Aorta (tissue), 5 donors: ENCODE measurements at regions not wholly inside any gene's neighbourhood (a gene's known extent, or its start where the extent isn't known, plus 50 kb on each side); places are given as distances from the start of the nearest gene placed in this dataset.
A peak's percentile ranks its signal among the peaks of the same experiment; 100 is the strongest.

Source experiments
- ATAC-seq: fragments of 200-7000 bp; cut with Tn5 transposase; one replicate; pipeline ENCODE4 v1.9.1; 2022; ENCODE audit warnings: moderate library complexity; ENCODE audit not compliant: low FRiP score
- DNase-seq, 2 donors: peaks; one replicate each; pipeline ENCODE4 v3.0.0-alpha.2; 2020
- H3K27ac ChIP-seq, 2 donors: one replicate each; pipeline ENCODE4 v1.5.1; 2013; ENCODE audit warnings: low read length in 2 of 2, mild to moderate bottlenecking in 2 of 2, moderate library complexity in 2 of 2, control low read depth in 1 of 2, inconsistent platforms in 1 of 2, low read depth in 1 of 2
- H3K27me3 ChIP-seq, 2 donors: one replicate each; pipeline ENCODE4 v1.6.1; 2013; ENCODE audit warnings: control low read depth in 1 of 2, low read length in 1 of 2, mild to moderate bottlenecking in 1 of 2, moderate library complexity in 1 of 2; ENCODE audit not compliant: insufficient read depth in 2 of 2, control insufficient read depth in 1 of 2
- H3K36me3 ChIP-seq, 2 donors: one replicate each; pipeline ENCODE4 v1.6.1; 2013; ENCODE audit warnings: control low read depth in 1 of 2, low read length in 1 of 2, mild to moderate bottlenecking in 1 of 2; ENCODE audit not compliant: insufficient read depth in 2 of 2, control insufficient read depth in 1 of 2
- H3K4me1 ChIP-seq, 2 donors: one replicate each; pipeline ENCODE4 v1.6.1; 2013; ENCODE audit warnings: low read length in 2 of 2, control low read depth in 1 of 2, mild to moderate bottlenecking in 1 of 2, moderate library complexity in 1 of 2; ENCODE audit not compliant: insufficient read depth in 2 of 2, control insufficient read depth in 1 of 2
- H3K4me3 ChIP-seq, 2 donors: one replicate each; pipeline ENCODE4 v1.5.1; 2013; ENCODE audit warnings: low read length in 2 of 2, control low read depth in 1 of 2, mild to moderate bottlenecking in 1 of 2
- H3K9me3 ChIP-seq: one replicate; pipeline ENCODE4 v1.6.1; 2013; ENCODE audit warnings: mild to moderate bottlenecking, low read length; ENCODE audit not compliant: control insufficient read depth
- WGBS, 2 donors: extraction: QIAGEN DNeasy Blood & Tissue Kit; methylation state at CpG; one replicate each; pipeline ENCODE4 v1.1.7; 2013; 5-methylcytosine and 5-hydroxymethylcytosine counted together
- intact Hi-C, 2 donors: fragments of 100-400 bp; cut with DNase I; formaldehyde crosslinking; loops; one replicate each; pipeline versions ENCODE4 v1.14.2 to v1.15.0; 2022
- donor health status: healthy with polysubstance abuse.
- donor health status: Bipolar disorder and iron deficiency.
- donor health status: DM: no; HTN: no; CAD: no.
- donor health status: DM: no; HTN: no; CAD: no.
- donor health status: DM: yes; HTN: yes; CAD: no.

DNA sequence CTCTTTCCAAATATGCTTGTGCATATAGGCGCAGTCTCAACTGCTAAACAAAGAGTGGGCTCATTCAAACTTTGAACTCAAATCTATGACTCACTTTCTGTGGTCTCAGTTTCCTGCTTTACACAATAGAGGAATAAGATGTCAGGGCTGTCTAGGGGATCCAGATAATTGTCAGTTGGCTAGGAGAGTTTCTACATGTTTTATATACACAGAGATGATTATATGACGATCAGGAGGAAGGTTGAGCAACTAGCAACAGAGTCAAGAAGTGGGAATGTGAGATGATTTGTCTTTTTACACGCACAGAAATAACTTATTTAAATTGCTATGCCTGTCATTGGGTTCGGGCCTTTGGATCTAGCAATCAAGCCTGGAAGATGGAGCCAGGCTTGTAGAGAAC is 299.4 kb upstream of the LYPLAL1 start:
- Histone ChIP-seq H3K4me3 (no peak overlapping the region), H3K27ac (no peak overlapping the region), H3K9me3 (no peaks in the 10 kb centered on the region), H3K4me1 (no peaks in the 10 kb centered on the region), H3K27me3 (no peaks in the 10 kb centered on the region), H3K36me3 (no peaks in the 10 kb centered on the region)
- ATAC-seq, result no peak
- WGBS, 2 donors, result 78 to 93% methylated on average over 4 of the region's 4 CpGs
- intact Hi-C loops, result no loop called here
- no peak for DNase-seq

DNA sequence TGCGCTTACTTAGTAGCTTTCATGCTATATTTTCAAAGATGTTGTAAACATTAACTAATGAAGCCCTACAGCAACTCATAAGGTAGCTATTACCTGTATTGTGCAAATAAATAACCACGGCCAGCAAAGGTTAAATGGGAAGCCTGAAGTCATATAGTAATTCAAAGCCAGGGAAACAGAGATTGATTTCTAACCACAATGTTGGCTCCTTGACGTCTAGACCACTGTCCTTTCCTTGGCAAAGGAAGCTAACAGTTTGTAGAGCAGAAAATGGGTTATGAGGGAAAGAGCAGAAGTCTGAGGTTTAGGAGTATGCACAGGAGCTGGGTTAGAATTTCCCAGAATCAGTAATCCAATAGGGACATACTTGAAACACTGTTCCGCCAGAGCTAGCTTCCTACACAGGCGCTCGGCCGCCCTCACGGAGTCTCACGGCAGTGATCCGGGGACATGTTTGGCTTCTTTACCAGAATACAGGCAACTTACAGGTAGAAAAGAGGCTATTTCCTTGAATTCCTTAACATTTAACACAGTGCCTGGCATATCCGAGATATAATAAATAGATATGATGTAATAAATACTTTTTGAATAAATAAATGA is 298.8 kb upstream of the LYPLAL1 start:
- Histone ChIP-seq H3K27me3 (no peaks in the 10 kb centered on the region), H3K4me3 (no peak overlapping the region), H3K9me3 (no peaks in the 10 kb centered on the region), H3K4me1 (no peaks in the 10 kb centered on the region), H3K27ac (no peak overlapping the region), H3K36me3 (no peaks in the 10 kb centered on the region)
- DNase-seq (no peak), ATAC-seq (no peak)
- WGBS, 2 donors, result 95 to 96% methylated on average over 11 of the region's 11 CpGs
- intact Hi-C loops, result no loop called here

DNA sequence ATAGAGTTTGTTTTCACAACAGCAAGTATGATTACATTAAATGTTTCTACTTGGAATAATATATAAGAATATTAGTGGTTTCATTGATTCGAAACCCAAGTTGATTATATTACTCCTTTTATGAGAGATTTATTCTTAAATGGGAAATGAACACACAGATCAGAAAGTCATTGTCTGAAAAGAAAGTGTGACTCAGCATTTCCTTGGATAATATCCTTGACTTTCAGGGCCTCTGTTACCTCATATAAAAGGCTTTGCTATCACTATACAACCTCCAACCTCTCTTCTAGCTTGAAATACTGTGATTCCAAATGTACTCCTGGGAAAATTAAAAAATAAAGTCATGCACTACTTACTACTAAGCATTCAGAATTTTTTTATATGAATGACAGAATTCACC is 295.3 kb upstream of the LYPLAL1 start:
- H3K36me3 ChIP-seq, result no peaks in the 10 kb centered on the region
- no peaks in the 10 kb centered on the region for H3K4me1 ChIP-seq
- no peak overlapping the region for H3K27ac ChIP-seq
- WGBS, 2 donors, result 94 to 96% methylated on average over 1 of the region's 1 CpG
- DNase-seq (no peak), ATAC-seq (no peak)
- H3K27me3 ChIP-seq, result no peaks in the 10 kb centered on the region
- intact Hi-C loops, result no loop called here
- H3K9me3 ChIP-seq, result no peaks in the 10 kb centered on the region
- no peak overlapping the region for H3K4me3 ChIP-seq

DNA sequence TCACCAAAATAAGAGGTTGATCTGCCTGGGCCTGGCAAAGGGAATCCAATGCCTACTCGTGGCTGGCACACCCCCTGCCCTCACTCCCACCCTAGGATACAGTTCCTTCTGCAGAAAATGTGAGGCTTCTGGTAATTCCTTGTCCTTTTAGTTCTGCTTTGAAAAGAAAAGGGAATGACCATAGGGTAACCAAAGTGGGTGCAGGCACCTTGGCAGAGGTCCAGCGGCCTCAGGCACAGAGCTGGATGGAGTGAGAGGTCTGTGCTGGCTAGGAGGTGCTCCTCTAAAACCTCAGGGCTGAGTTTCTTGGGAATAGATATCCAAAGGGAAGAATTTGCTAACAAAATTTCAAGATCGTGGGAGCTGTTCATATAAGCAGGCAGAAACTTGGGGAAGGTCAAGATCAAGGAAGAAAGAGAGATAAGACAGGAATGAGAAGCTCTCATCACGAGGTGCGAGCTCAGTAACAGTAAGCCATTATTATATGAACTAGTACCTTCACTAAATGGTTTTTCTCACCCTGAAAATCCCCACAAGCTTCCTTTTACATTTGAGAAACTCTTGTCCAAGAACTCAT is 293.1 kb upstream of the LYPLAL1 start:
- ATAC-seq (no peak), DNase-seq (no peak)
- Histone ChIP-seq H3K9me3 (no peaks in the 10 kb centered on the region), H3K4me3 (no peak overlapping the region), H3K27ac (no peak overlapping the region), H3K36me3 (no peaks in the 10 kb centered on the region), H3K27me3 (no peaks in the 10 kb centered on the region), H3K4me1 (no peaks in the 10 kb centered on the region)
- intact Hi-C loops, result no loop called here
- WGBS, 2 donors, result 72 to 73% methylated on average over 5 of the region's 5 CpGs

DNA sequence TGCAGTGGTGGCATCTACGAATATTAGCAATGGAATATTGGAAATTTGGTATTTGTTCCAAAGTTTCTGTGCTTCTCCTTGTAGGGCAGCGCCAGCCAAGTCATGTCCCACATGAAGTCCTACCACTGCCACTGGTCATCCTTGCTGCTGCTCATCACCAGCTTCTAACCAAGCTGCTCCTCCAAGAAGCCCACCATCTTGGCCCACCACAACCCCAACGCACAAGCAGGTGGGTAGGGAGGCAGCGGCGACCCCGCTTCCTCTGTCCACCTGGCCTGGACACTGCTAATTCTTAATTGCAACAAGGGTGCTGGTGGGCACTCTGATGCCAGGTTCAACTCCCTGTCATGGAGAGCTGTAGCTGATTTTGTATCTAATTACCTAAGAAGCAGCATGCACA is 291.2 kb upstream of the LYPLAL1 start:
- no peak for ATAC-seq

DNA sequence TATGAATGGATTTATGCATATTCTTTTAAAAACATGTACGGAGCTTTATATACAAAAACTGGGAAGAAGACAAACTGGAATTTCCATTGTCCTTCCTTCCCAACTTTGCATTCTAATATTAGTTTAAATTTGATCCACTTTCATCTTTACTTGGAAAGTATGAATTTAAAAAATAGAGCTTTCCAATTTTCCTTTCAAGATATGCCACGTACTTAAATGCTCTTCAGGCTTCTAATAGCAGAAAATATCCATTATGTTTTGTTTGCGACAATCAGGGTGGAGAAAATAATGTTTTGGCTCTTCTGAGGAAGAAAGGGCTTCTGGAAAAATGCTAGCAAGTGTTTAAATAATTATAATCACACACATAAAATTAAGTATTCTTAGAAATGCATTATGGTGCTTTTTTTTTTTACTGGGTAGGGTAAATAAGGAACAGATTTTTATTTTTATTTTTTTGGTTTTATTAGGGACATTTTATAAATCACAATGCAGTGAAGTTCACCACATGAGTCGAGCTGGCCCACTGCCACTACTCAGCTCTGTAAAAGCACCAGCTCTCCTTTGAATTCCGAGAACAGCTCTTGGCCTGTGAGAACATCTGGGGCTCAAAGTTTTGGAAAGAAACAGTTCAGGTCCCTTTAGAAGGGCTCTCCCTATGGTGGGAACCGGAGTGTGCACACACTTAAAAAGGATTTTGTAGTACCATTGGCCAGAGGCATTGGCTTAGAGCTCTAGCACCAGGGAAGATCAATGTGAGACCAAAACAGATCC is 287.4 kb upstream of the LYPLAL1 start:
- no peak overlapping the region for H3K27ac ChIP-seq
- WGBS, 2 donors, result 28 to 29% methylated on average over 6 of the region's 6 CpGs
- no peaks in the 10 kb centered on the region for H3K27me3 ChIP-seq
- peak; percentile 66 to 85 for DNase-seq
- no peaks in the 10 kb centered on the region for H3K9me3 ChIP-seq
- intact Hi-C loops, result no loop called here
- H3K4me3 ChIP-seq, result no peak overlapping the region
- no peaks in the 10 kb centered on the region for H3K4me1 ChIP-seq
- ATAC-seq, result peak; percentile 52
- H3K36me3 ChIP-seq, result no peaks in the 10 kb centered on the region

More for the DNA sequence above, 291.2 kb upstream of the LYPLAL1 start:
- Histone ChIP-seq H3K27ac (no peak overlapping the region), H3K4me1 (no peaks in the 10 kb centered on the region), H3K4me3 (no peak overlapping the region), H3K27me3 (no peaks in the 10 kb centered on the region), H3K36me3 (no peaks in the 10 kb centered on the region), H3K9me3 (no peaks in the 10 kb centered on the region)
- 98 to 99% methylated on average over 6 of the region's 6 CpGs for WGBS, 2 donors
- DNase-seq, result no peak
- intact Hi-C loops, result no loop called here

DNA sequence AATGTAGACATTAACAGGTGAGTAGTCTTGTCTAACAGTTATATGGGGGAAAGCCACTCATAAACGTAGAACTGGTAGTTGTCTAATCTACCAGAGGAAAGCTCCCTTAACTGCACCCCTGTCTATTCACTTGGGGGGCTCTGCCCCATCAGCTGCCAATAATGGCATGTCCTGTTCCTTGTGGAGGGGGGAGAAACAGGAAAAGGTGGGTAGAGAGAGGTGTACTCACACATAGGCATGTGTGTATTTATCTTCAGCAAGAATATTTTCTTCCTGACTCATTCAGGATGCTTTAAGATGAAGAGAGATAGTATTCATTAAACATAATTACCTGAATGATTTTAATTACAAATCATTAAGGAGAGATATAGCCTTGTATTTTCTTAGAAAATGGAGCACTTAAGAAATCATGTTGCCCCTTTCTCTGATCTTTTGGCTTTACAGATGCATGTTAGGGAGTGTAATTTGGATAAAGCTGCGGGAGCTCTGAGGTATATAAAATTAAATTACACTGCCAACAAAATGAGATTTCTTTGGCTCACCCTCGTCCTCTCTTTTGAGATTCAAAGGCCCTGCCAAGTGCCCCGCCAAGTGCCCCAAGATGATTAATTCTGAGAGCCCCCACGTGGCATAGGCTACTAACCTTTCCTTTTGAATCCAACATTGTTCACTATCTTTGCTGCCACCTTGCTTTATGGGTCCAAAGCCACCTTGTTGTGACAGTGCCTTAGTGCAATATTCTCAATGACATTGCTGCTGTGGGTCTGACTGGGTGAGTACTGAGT is 286.3 kb upstream of the LYPLAL1 start:
- Histone ChIP-seq H3K36me3 (no peaks in the 10 kb centered on the region), H3K4me3 (no peak overlapping the region), H3K27ac (no peak overlapping the region), H3K4me1 (no peaks in the 10 kb centered on the region), H3K27me3 (no peaks in the 10 kb centered on the region), H3K9me3 (no peaks in the 10 kb centered on the region)
- ATAC-seq, result no peak
- no peak for DNase-seq
- 30 to 38% methylated on average over 5 of the region's 5 CpGs for WGBS, 2 donors
- intact Hi-C loops, result no loop called here

DNA sequence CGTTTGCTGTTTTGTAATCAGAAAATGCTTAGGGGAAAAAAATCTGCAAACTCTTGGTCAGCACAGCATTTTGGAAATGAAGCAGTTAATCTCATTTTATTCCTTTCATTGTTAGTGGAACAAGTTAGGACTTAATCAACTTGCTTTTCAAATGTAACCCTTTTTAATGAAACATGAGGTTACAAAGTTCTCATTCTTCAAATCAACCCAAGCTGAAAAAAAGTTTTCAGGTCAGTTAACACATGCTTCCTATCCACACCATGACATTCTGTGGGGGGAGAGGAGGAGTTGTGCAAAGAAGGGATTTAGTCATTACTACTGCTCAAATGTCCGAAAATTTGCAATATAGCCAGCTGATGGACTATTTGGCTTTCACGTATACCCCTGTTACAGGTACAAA is 283.2 kb upstream of the LYPLAL1 start:
- no peak for DNase-seq
- WGBS, 2 donors, result 89 to 96% methylated on average over 3 of the region's 3 CpGs
- Histone ChIP-seq H3K36me3 (no peaks in the 10 kb centered on the region), H3K9me3 (no peaks in the 10 kb centered on the region), H3K4me3 (no peak overlapping the region), H3K27me3 (no peaks in the 10 kb centered on the region), H3K27ac (no peak overlapping the region), H3K4me1 (no peaks in the 10 kb centered on the region)
- ATAC-seq, result no peak
- intact Hi-C loops, result no loop called here
